Spinal cord (tissue), 9 donors: ENCODE measurements at regions not wholly inside any gene's neighbourhood (a gene's known extent, or its start where the extent isn't known, plus 50 kb on each side); places are given as distances from the start of the nearest gene placed in this dataset.

Experiments
- DNase-seq, 6 donors: peaks; one replicate each; pipeline versions ENCODE4 v3.0.0 to v3.0.0-alpha.2; 2013 to 2015; ENCODE audit warnings: low spot score in 6 of 6, low read depth in 4 of 6
- H3K27ac ChIP-seq: one replicate; pipeline ENCODE4 v1.5.1; 2013; ENCODE audit warnings: low read depth, low read length, control low read depth
- H3K27me3 ChIP-seq: one replicate; pipeline ENCODE4 v1.6.1; 2013; ENCODE audit warnings: low read length; ENCODE audit not compliant: control insufficient read depth, insufficient read depth
- H3K36me3 ChIP-seq: one replicate; pipeline ENCODE4 v1.6.1; 2013; ENCODE audit warnings: low read length; ENCODE audit not compliant: control insufficient read depth, insufficient read depth
- H3K4me1 ChIP-seq: one replicate; pipeline ENCODE4 v1.6.1; 2013; ENCODE audit warnings: low read length; ENCODE audit not compliant: control insufficient read depth, insufficient read depth
- H3K4me3 ChIP-seq: one replicate; pipeline ENCODE4 v1.5.1; 2013; ENCODE audit warnings: low read depth, low read length, control low read depth
- H3K9me3 ChIP-seq: one replicate; pipeline ENCODE4 v1.6.1; 2013; ENCODE audit warnings: low read length; ENCODE audit not compliant: control insufficient read depth, insufficient read depth
- WGBS: methylation state at CpG from one replicate; pipeline ENCODE4 v1.1.5; 2013; ENCODE audit warnings: missing lambda C conversion rate; ENCODE audit not compliant: insufficient coverage; 5-methylcytosine and 5-hydroxymethylcytosine counted together
- donor health status: healthy.

DNA sequence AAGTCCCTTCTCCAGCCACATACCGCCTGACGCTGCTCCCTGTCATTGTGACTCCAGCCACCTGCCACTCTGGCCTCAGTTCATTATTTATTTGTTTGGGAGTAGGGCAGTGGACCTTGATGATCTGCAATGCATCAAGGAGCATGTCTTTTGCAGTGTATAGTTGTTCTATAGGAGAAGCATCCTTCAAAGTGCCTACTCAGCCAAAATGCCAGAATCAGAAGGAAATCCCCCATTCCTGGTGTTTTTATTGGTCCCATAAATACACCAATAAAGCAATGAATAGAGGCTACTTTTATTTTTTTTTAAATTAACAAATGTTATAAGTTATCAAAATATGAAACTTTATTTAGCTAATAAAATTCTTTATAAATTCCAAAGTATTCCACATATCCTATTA, 123.8 kb upstream of the NSMCE3 start:
- Histone ChIP-seq H3K27me3 (no peaks in the 10 kb centered on the region), H3K4me1 (no peaks in the 10 kb centered on the region), H3K27ac (no peak overlapping the region), H3K9me3 (no peaks in the 10 kb centered on the region), H3K4me3 (no peak overlapping the region), H3K36me3 (no peaks in the 10 kb centered on the region)
- no peak for DNase-seq
- WGBS: no CpG with 5 or more reads among the region's 2 CpGs

DNA sequence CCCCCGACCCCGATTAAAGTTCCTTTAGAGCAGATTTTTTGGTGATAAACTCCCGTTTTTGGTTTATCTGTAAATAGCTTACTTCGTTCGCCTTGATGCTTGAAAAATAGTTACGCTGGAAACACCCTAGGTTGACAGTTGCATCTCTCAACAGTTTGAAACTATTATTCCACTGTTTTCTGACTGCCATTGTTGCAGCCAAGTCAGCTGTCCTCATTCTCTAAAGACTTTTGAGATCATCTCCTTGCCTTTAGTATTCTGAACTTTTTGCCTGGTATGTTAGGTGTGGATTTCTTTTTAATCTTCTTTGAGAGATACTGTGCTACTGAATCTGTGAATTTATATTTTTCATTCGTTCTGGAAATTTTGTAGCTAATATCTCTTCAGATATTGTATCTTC, 122.7 kb upstream of the NSMCE3 start:
- no peak for DNase-seq
- Histone ChIP-seq H3K4me3 (no peak overlapping the region), H3K27ac (no peak overlapping the region), H3K9me3 (no peaks in the 10 kb centered on the region), H3K27me3 (no peaks in the 10 kb centered on the region), H3K36me3 (no peaks in the 10 kb centered on the region), H3K4me1 (no peaks in the 10 kb centered on the region)
- WGBS: 95% methylated on average over 4 of the region's 7 CpGs

DNA sequence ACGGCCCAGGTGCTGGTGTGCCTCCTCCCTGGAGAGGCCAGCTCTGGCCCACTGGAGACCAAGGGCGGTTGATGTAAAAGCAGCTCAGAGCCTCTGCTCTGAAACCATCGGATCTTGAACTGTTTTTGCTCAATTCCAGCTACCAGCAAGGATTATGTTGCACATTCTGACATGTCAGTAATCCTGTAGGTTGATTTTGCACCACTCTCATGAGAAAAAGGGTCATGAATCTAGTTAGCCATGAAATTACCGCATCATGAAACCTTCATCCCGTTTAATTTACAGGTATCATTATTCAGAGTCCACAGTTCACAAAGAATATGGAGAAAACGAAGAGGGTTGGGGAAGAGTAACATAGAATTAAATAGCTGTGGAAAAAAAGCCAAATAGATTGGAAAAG, 120.4 kb upstream of the NSMCE3 start:
- no peak overlapping the region for H3K27ac ChIP-seq
- no peaks in the 10 kb centered on the region for H3K4me1 ChIP-seq
- 82% methylated on average over 4 of the region's 6 CpGs for WGBS
- no peak overlapping the region for H3K4me3 ChIP-seq
- H3K9me3 ChIP-seq: no peaks in the 10 kb centered on the region
- DNase-seq: peak in 1 of 6 donors; percentile 24
- H3K36me3 ChIP-seq: no peaks in the 10 kb centered on the region
- H3K27me3 ChIP-seq: no peaks in the 10 kb centered on the region

DNA sequence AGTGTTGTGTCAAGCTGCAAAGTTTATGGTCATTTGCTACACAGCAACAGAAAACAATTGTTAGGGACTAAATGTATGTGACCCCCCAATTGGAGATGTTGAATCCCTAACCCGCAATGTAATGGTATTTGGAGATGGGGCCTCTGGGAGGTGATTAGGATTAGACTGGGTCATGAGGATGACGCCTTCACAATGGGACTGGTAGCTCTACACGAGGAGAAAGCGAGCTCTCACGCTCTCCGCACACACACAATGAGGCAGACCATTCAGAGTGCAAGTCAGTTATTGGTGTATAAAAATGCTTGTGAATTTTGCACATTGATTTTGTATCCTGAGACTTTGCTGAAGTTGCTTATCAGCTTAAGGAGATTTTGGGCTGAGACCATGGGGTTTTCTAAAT, 116.9 kb upstream of the NSMCE3 start:
- no peaks in the 10 kb centered on the region for H3K27me3 ChIP-seq
- H3K27ac ChIP-seq: no peak overlapping the region
- no peaks in the 10 kb centered on the region for H3K9me3 ChIP-seq
- H3K4me1 ChIP-seq: no peaks in the 10 kb centered on the region
- 64% methylated on average over 2 of the region's 6 CpGs for WGBS
- H3K36me3 ChIP-seq: no peaks in the 10 kb centered on the region
- no peak overlapping the region for H3K4me3 ChIP-seq
- no peak for DNase-seq

DNA sequence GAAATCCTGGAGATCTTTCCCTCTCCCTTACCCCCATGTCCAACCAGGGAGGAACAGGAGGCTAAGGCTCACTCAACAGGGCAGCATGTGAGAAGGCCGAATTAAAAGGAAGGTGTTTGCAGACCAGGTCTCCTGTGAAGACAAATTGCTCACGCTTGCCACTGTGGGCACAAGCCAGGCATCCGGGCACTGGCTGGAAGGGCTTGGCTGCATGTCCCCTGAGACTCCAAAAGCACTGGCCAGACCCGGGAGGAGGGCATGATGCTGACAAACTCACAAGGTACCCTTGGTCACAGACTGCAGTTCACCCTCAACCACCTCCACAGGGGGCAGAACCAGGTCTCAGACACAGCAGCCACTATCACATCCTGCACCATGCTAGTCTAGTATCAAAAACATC, 113.7 kb upstream of the NSMCE3 start:
- no peak overlapping the region for H3K27ac ChIP-seq
- H3K27me3 ChIP-seq: no peaks in the 10 kb centered on the region
- no peaks in the 10 kb centered on the region for H3K9me3 ChIP-seq
- no peak for DNase-seq
- no peak overlapping the region for H3K4me3 ChIP-seq
- H3K36me3 ChIP-seq: no peaks in the 10 kb centered on the region
- 82% methylated on average over 4 of the region's 4 CpGs for WGBS
- peaks cover 9% of the 10 kb centered on the region for H3K4me1 ChIP-seq

DNA sequence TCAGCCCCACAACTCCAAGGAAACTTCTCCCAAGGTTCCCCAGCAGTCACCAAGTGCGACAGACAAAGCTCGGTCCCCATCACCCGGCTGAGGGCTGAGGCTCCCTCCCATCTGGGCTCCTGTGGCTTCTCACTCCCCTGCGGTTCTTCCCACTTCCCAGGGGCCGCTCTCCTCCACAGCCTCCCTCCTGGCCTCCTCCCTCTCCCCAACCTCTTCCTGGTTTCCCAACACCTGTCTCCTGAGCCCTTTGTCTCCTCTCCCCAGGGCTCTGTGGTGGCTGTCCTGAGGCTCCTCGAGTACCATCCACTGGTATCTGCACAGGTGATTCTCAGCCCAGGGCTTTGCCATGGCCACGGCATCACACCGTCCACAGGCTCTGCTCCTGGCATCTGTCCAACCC, 113.2 kb upstream of the NSMCE3 start:
- no peaks in the 10 kb centered on the region for H3K9me3 ChIP-seq
- no peaks in the 10 kb centered on the region for H3K27me3 ChIP-seq
- peaks cover 9% of the 10 kb centered on the region for H3K4me1 ChIP-seq
- 80% methylated on average over 8 of the region's 8 CpGs for WGBS
- no peaks in the 10 kb centered on the region for H3K36me3 ChIP-seq
- H3K4me3 ChIP-seq: no peak overlapping the region
- DNase-seq: no peak
- no peak overlapping the region for H3K27ac ChIP-seq

DNA sequence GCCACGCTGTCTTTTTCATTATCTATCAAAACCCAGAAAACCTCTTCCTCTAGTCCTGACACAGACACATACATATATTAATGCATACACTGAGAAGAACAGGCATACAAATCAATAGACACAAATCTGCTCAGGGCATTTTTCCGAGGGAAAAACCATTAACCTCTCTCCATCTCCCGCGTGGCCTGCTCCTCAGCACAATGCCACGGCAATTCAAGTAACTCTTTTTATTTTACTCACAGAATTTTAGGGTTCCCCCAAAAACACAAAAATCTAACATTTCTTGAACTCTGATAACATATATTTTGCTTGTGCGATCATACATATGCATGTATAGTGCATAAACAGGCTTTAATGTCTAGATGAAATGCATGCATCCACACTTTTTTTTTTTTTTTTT, 110.8 kb upstream of the NSMCE3 start:
- Histone ChIP-seq H3K4me1 (peaks cover 17% of the 10 kb centered on the region), H3K9me3 (no peaks in the 10 kb centered on the region), H3K27me3 (no peaks in the 10 kb centered on the region), H3K36me3 (no peaks in the 10 kb centered on the region), H3K4me3 (no peak overlapping the region), H3K27ac (no peak overlapping the region)
- no peak for DNase-seq
- WGBS: 38% methylated on average over 1 of the region's 6 CpGs

DNA sequence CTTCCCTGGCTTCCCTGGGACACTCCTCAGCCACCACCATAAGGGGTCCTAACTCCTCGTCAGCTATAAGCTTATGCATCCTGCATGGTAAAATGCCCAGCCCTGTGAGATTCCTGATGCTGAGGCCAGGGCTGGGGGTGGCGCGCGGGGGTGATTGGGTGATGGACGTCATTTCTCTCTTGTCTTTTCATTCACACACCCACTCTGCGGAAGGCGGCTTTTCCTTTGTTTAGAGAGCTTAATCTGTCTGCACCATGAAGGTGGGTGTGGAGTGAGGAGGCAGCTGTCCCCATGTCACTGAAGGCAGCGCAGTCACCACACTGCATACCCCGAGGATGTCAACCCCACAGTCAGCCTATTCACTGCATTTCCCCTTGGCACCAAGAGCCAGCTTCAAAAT, 110.0 kb upstream of the NSMCE3 start:
- no peaks in the 10 kb centered on the region for H3K27me3 ChIP-seq
- H3K36me3 ChIP-seq: no peaks in the 10 kb centered on the region
- WGBS: no CpG with 5 or more reads among the region's 9 CpGs

DNA sequence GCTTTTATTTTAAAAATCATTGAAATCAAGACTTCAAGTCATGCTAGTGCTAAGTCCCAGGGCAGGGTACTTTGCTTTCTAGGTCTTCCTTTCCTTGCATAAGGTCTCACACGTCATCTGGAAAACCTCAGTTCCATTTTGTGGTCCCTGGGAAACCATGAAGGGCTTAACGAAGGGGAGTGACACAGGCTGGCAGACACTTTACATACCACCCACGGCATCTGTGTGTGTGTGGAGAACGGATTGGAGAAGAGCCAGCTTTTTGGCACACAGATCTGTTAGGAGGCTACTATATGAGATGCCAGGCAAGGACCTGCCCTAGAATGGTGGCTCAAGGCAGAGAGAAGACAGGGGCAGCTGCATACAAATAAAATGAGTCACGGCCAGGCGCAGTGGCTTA, 107.5 kb upstream of the NSMCE3 start:
- DNase-seq: peak in 2 of 6 donors; percentile 56 to 71

More for the DNA sequence above, 110.0 kb upstream of the NSMCE3 start:
- Histone ChIP-seq H3K9me3 (no peaks in the 10 kb centered on the region), H3K27ac (no peak overlapping the region), H3K4me1 (peaks cover 17% of the 10 kb centered on the region), H3K4me3 (no peak overlapping the region)
- DNase-seq: no peak

DNA sequence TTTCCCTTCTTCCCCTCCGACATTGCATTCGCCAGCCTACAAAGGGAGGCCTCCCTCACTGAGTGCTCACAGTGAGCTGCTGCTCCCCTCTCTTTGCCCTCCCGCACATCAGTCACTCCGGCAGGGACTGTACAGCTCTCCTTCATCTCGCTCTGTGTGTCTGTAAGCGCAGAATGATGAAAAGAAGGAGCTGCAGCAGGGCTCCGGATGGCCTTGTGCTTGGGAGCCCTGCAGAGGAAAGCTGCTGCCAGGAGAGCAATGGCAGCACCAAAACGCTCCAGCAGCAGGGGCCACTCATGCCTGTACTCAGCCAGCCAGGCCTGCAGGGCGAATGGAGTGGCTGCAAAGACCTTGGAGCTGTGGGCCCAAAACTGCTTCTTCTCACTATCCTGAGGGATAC, 107.0 kb upstream of the NSMCE3 start:
- Histone ChIP-seq H3K36me3 (no peaks in the 10 kb centered on the region), H3K4me1 (peaks cover 17% of the 10 kb centered on the region), H3K9me3 (no peaks in the 10 kb centered on the region), H3K27me3 (no peaks in the 10 kb centered on the region), H3K27ac (no peak overlapping the region), H3K4me3 (no peak overlapping the region)
- 16% methylated on average over 9 of the region's 9 CpGs for WGBS
- DNase-seq: peak in 5 of 6 donors; percentile 17 to 89 (median 33)

More for the DNA sequence above, 107.5 kb upstream of the NSMCE3 start:
- Histone ChIP-seq H3K27ac (no peak overlapping the region), H3K36me3 (no peaks in the 10 kb centered on the region), H3K27me3 (no peaks in the 10 kb centered on the region), H3K4me3 (no peak overlapping the region), H3K4me1 (peaks cover 17% of the 10 kb centered on the region), H3K9me3 (no peaks in the 10 kb centered on the region)
- 73% methylated on average over 5 of the region's 6 CpGs for WGBS
